ENCODE measurements at regions not wholly inside any gene's neighbourhood (a gene's known extent, or its start where the extent isn't known, plus 50 kb on each side); places are given as distances from the start of the nearest gene placed in this dataset.
"Not testable (repeated sequence)": the region's sequence is repeated elsewhere in the genome, so short reads cannot be mapped to it uniquely, and the experiment has no call there.

GRCh38 chr9:40970340-40970739 lies 158.1 kb downstream of the FOXD4L6 start:
- peak in 1 of 2 donors; percentile 25 for TF ChIP-seq CTCF (IDR thresholded peaks at IDR 0.05)
- H3K9me3 ChIP-seq; H3K4me3 ChIP-seq; ATAC-seq; DNase-seq; intact Hi-C loops (cut with DNase I); H3K27ac ChIP-seq; H3K36me3 ChIP-seq; H3K27me3 ChIP-seq; H3K4me1 ChIP-seq: not testable (repeated sequence)

DNA sequence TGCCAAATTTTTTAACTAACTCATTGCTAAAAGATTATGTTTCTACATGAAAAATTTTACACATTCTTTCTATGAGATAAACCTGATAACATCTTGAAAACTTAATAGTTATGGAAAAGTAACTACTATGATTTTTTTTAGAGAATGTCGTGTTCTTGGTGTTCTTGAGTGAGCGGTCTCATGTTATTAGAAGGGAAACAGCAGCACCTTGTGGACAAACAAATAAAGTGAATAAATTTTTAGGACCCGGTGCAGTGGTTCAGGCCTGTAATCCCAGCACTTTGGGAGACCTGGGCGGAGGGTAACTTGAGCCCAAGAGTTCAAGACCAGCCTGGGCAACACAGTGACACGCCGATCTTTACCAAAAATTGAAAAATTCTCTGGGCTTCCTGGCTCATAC lies 166.0 kb downstream of the FOXD4L6 start:
- H3K4me1 ChIP-seq; H3K36me3 ChIP-seq; H3K9me3 ChIP-seq; H3K27me3 ChIP-seq; intact Hi-C loops (cut with DNase I); H3K27ac ChIP-seq; H3K4me3 ChIP-seq; ATAC-seq; DNase-seq: not testable (repeated sequence)

DNA sequence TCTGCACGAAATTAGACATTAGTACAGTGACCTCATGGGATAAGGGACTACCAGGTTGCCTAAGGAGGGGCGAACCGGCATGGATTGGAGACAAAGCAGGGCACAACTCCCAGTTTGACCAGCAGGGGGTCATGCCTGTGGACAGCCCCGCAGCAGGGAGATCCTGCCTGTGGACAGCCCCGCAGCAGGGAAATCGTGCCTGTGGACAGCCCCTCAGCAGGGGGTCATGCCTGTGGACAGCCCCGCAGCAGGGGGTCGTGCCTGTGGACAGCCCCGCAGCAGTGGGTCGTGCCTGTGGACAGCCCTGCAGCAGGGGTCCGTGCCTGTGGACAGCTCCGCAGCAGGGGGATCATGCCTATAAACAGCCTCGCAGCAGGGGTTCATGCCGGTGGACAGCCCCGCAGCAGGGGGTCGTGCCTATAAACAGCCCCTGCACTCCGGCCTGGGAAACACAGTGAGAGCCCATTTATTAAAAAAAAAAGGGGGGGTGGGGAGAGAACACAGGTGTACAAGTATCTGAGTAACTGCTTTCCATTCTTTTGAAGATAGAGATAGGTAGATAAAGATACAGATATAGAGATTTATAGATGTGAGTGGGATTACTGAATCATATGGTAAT lies 176.5 kb downstream of the FOXD4L6 start:
- H3K36me3 ChIP-seq; ATAC-seq; H3K4me3 ChIP-seq; H3K27ac ChIP-seq; H3K27me3 ChIP-seq; intact Hi-C loops (cut with DNase I); H3K4me1 ChIP-seq; H3K9me3 ChIP-seq: not testable (repeated sequence)
- DNase-seq = peak in 1 of 4 donors; percentile 70

- H3K4me3 ChIP-seq; H3K27ac ChIP-seq; H3K27me3 ChIP-seq; H3K4me1 ChIP-seq; ATAC-seq; intact Hi-C loops (cut with DNase I); H3K36me3 ChIP-seq; H3K9me3 ChIP-seq: not testable (repeated sequence)
- peak in 1 of 4 donors; percentile 44 for DNase-seq
Observed at GRCh38 chr9:40946228-40946627, 182.3 kb downstream of the FOXD4L6 start.

DNA sequence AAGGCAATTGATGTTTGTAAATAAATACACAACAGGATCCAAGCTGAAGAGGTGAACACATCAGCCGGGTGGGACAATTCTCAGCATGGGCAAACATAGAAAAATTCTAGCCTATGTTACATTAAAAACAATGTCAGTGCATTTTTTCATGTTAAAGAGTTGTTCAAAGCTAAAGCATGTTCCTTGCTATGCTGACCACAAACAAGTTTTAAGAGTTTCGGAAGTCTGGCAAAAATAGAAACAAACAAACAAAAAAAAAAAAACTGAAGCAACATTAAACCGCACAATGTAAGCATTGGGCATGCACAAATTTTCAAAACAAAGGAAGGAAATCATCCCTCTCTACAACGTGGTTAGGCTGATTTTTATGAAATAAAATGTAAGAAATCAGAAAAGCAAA lies 185.8 kb downstream of the FOXD4L6 start:
- H3K36me3 ChIP-seq; DNase-seq; H3K4me3 ChIP-seq; H3K27ac ChIP-seq; H3K27me3 ChIP-seq; H3K4me1 ChIP-seq; H3K9me3 ChIP-seq; intact Hi-C loops (cut with DNase I); ATAC-seq: not testable (repeated sequence)

GRCh38 chr9:40939888-40940209 lies 188.6 kb downstream of the FOXD4L6 start:
- intact Hi-C loops (cut with DNase I); DNase-seq; H3K4me1 ChIP-seq; H3K27ac ChIP-seq; H3K4me3 ChIP-seq; H3K27me3 ChIP-seq; ATAC-seq; H3K36me3 ChIP-seq: not testable (repeated sequence)
- peaks cover 0 to 31% of the 10 kb centered on the region in 2 donors for H3K9me3 ChIP-seq

GRCh38 chr9:40939201-40939887 lies 189.1 kb downstream of the FOXD4L6 start:
- H3K4me1 ChIP-seq; H3K27me3 ChIP-seq; H3K4me3 ChIP-seq; intact Hi-C loops (cut with DNase I); DNase-seq; H3K27ac ChIP-seq; H3K36me3 ChIP-seq; ATAC-seq: not testable (repeated sequence)
- H3K9me3 ChIP-seq = peaks cover 0 to 36% of the 10 kb centered on the region in 2 donors

- H3K4me1 ChIP-seq = no peaks in the 10 kb centered on the region
- peak in 1 of 4 donors; percentile 44 for DNase-seq
- H3K27me3 ChIP-seq = no peaks in the 10 kb centered on the region
- intact Hi-C loops (cut with DNase I) = no loop called here
- H3K36me3 ChIP-seq = no peaks in the 10 kb centered on the region
- no peak for ATAC-seq
- H3K27ac ChIP-seq = no peak overlapping the region
- H3K9me3 ChIP-seq = peaks cover 0 to 66% of the 10 kb centered on the region in 2 donors
- H3K4me3 ChIP-seq = no peak overlapping the region
- TF ChIP-seq CTCF (IDR thresholded peaks at IDR 0.05) = no peak
Observed at GRCh38 chr9:40935336-40935735, 193.1 kb downstream of the FOXD4L6 start.

- peaks cover 0 to 73% of the 10 kb centered on the region in 2 donors for H3K9me3 ChIP-seq
- H3K4me1 ChIP-seq; H3K27ac ChIP-seq; ATAC-seq; intact Hi-C loops (cut with DNase I); H3K27me3 ChIP-seq; DNase-seq; H3K4me3 ChIP-seq; H3K36me3 ChIP-seq: not testable (repeated sequence)
Observed at GRCh38 chr9:40934480-40934879, 194.0 kb downstream of the FOXD4L6 start.

- H3K9me3 ChIP-seq = peaks cover 0 to 89% of the 10 kb centered on the region in 2 donors
- H3K36me3 ChIP-seq; H3K4me3 ChIP-seq; ATAC-seq; H3K4me1 ChIP-seq; H3K27me3 ChIP-seq; DNase-seq; intact Hi-C loops (cut with DNase I); H3K27ac ChIP-seq: not testable (repeated sequence)
Observed at GRCh38 chr9:40930426-40930825, 198.1 kb downstream of the FOXD4L6 start.

GRCh38 chr9:40929488-40929845 lies 199.0 kb downstream of the FOXD4L6 start:
- H3K27ac ChIP-seq; H3K4me3 ChIP-seq; DNase-seq; ATAC-seq; H3K27me3 ChIP-seq; H3K36me3 ChIP-seq; intact Hi-C loops (cut with DNase I); H3K4me1 ChIP-seq: not testable (repeated sequence)
- peaks cover 0 to 89% of the 10 kb centered on the region in 2 donors for H3K9me3 ChIP-seq

Measured in left lung (tissue), 4 donors.